Activated naive CD8-positive, alpha-beta T cell treated with anti-CD3 and anti-CD28 coated beads, Interleukin-2, amount 50 U/mL, for 24 hours (primary cell): ENCODE measurements at regions not wholly inside any gene's neighbourhood (a gene's known extent, or its start where the extent isn't known, plus 50 kb on each side); places are given as distances from the start of the nearest gene placed in this dataset.

Experiments used
- ATAC-seq: fragments of 150-1000 bp; cut with Tn5 transposase; one replicate; pipeline ENCODE4 v1.10.0; 2021
- DNase-seq: peaks from one replicate; pipeline ENCODE4 v3.0.0; 2021
- H3K27ac Mint-ChIP-seq: one replicate; pipeline ENCODE4 v1.8.0; 2021; ENCODE audit warnings: mild to moderate bottlenecking, mixed read lengths
- H3K27me3 Mint-ChIP-seq: one replicate; pipeline ENCODE4 v1.8.0; 2021; ENCODE audit warnings: mixed read lengths
- H3K36me3 Mint-ChIP-seq: one replicate; pipeline ENCODE4 v1.8.0; 2021; ENCODE audit warnings: low read depth, mixed read lengths
- H3K4me1 Mint-ChIP-seq: one replicate; pipeline ENCODE4 v1.8.0; 2021; ENCODE audit warnings: mixed read lengths
- H3K4me3 Mint-ChIP-seq: one replicate; pipeline ENCODE4 v1.8.0; 2021; ENCODE audit warnings: mild to moderate bottlenecking, moderate library complexity, mixed read lengths
- H3K9me3 Mint-ChIP-seq: one replicate; pipeline ENCODE4 v1.8.0; 2021; ENCODE audit warnings: mixed read lengths

DNA sequence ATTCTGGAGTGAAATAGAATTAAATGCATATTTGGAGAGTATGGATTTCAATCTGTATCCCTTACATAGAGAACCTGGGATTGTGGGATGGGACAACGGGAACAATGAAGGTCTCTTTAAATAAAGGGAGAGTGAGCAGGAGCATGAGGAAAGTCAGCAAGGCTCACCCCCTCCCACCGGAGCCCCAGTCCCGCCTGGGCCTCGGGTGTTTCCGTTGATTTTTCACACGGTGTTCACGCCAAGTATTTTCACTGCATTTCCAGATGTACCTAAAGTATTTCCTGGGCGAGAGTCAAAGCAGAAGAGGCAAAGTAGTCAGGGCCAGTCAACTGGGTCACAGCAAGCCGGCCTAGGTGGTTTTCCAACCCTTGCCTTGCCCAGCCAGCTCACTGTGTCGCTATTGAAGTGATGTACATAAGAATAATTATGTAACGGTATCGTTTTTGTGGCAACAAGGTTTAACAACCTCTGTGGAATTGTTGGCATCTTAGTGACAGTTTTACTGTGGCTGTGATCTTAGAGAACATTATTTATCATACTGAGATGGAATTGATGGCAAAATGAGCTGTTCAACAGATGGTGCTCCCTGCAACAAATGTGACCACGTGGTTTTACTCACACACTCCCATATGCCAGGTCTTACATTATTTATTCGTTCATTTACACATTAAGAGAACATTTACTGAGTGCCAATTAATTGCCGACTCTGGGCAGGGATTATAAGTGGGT is 177.3 kb downstream of the ADAMTS15 start:
- no peaks in the 10 kb centered on the region for H3K36me3 Mint-ChIP-seq

DNA sequence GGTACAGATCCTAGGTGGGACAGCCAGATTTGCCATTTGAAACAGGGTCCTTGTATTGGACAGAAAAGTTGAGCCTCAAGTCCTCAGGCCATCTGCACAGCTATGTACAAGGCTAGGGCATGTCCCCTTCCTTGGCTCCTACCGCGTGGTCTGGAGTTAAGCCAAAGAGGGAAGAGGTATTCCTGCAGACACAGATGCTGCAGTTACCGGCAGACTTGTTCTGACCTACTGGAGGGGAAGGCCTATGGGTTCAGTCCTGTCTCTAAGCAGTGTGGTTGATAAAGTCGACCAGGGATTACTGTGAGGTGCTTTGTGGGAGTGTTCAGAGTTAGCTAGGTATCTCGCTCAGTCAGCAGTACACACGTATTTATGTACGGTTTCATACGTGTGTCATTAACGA is 180.6 kb downstream of the ADAMTS15 start:
- H3K27me3 Mint-ChIP-seq = peaks cover 13% of the 10 kb centered on the region
- no peak for ATAC-seq
- no peaks in the 10 kb centered on the region for H3K9me3 Mint-ChIP-seq
- no peak overlapping the region for H3K27ac Mint-ChIP-seq
- peaks cover 2% of the 10 kb centered on the region for H3K4me1 Mint-ChIP-seq
- no peak overlapping the region for H3K4me3 Mint-ChIP-seq
- no peaks in the 10 kb centered on the region for H3K36me3 Mint-ChIP-seq
- no peak for DNase-seq

More for the DNA sequence above, 177.3 kb downstream of the ADAMTS15 start:
- ATAC-seq = no peak
- no peaks in the 10 kb centered on the region for H3K4me1 Mint-ChIP-seq
- no peaks in the 10 kb centered on the region for H3K9me3 Mint-ChIP-seq
- H3K4me3 Mint-ChIP-seq = no peak overlapping the region
- peaks cover 10% of the 10 kb centered on the region for H3K27me3 Mint-ChIP-seq
- H3K27ac Mint-ChIP-seq = no peak overlapping the region
- no peak for DNase-seq

DNA sequence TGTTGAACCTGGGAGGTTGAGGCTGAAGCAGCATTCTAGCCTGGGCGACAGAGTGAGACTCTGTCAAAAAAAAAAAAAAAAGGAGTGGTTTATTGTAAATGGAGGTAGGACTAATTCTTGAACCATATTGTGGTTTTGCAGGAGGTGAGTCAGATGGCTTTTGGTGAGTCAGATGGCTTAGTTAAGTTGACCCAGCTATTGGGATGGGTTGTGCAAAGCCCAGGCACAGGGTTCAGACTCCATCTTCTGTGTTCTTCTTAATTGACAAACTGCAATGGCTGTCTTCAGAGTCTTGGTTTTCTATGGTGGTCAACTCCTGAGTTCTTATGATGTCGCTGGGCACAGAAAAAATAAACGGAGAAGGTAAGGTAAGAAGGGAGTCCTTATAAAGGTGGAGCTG is 182.7 kb downstream of the ADAMTS15 start:
- H3K4me1 Mint-ChIP-seq = peaks cover 2% of the 10 kb centered on the region
- H3K9me3 Mint-ChIP-seq = no peaks in the 10 kb centered on the region
- H3K27me3 Mint-ChIP-seq = peaks cover 13% of the 10 kb centered on the region
- H3K27ac Mint-ChIP-seq = peak overlapping the region; percentile 23
- no peaks in the 10 kb centered on the region for H3K36me3 Mint-ChIP-seq
- DNase-seq = no peak
- no peak overlapping the region for H3K4me3 Mint-ChIP-seq
- ATAC-seq = peak; percentile 84

DNA sequence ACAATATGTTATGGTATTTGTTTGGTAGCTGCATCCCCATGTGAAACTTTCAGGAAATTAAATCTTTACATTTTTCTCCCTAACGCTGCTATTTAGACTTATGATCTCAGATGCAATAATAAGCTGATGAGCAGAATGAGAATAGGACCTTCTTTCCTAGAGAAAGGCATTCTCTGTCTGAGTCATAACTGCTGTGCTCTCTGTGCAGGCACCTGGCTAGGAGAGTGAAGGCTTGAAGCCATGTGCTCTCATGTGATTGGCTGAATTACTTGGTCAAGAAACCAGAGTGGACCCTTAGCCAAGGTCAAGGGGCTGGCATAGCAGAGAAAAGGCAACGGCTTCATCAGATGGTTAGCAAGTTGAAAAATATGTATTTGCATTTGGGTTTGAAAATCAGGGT is 185.0 kb downstream of the ADAMTS15 start:
- DNase-seq (no peak), ATAC-seq (no peak)
- peaks cover 2% of the 10 kb centered on the region for H3K4me1 Mint-ChIP-seq
- peaks cover 12% of the 10 kb centered on the region for H3K27me3 Mint-ChIP-seq
- no peak overlapping the region for H3K27ac Mint-ChIP-seq
- H3K4me3 Mint-ChIP-seq = no peak overlapping the region
- H3K36me3 Mint-ChIP-seq = no peaks in the 10 kb centered on the region
- no peaks in the 10 kb centered on the region for H3K9me3 Mint-ChIP-seq

DNA sequence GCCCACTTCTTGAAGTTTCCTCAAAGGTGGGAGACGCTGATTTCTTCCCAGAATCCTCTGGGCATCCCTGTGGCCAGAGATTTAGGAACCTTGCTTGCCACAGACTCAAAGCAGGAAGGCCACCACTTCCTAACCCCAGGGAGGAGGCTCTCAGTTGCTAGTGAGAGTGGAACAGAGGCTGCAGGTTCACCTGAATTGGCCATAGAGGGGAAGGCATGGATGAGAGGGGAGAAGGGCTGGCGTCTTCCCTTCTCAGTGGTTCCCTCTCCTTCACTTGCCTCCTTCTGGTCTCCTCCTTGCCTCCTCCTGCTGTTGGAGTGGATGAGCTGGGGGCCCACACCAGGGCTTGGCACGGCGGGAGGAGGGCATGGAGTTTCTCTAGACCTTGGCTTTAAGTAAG is 185.7 kb downstream of the ADAMTS15 start:
- peaks cover 12% of the 10 kb centered on the region for H3K27me3 Mint-ChIP-seq
- H3K27ac Mint-ChIP-seq = no peak overlapping the region
- no peak for DNase-seq
- H3K4me1 Mint-ChIP-seq = peaks cover 2% of the 10 kb centered on the region
- no peaks in the 10 kb centered on the region for H3K36me3 Mint-ChIP-seq
- H3K4me3 Mint-ChIP-seq = no peak overlapping the region
- no peak for ATAC-seq
- no peaks in the 10 kb centered on the region for H3K9me3 Mint-ChIP-seq

DNA sequence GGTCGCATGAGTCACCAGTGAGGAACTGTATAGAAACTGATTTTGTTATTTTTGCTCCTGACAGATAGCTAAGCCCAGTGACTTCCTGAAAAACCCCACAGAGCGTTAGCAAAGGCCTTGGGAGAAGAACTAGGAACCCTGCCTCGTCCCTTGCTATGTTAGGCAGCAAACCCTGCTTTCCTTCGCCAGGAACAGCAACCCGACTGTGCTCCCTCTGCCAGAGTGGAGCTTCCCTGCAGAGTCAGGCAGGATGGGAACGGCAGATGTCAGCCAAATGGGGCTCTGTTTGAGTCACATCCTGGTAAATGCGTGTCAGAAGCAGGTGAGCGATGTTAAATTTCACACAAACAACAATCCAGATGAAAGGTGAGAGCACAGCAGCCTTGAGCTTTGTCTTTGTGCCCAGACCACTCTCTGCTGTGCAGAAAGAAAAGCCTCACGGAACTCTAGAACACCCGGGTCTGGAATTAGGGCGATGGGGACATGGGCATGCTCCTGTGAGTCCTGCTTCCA is 186.6 kb downstream of the ADAMTS15 start:
- Mint-ChIP-seq H3K4me3 (no peak overlapping the region), H3K9me3 (no peaks in the 10 kb centered on the region), H3K4me1 (peaks cover 2% of the 10 kb centered on the region), H3K27me3 (peaks cover 15% of the 10 kb centered on the region), H3K36me3 (no peaks in the 10 kb centered on the region), H3K27ac (no peak overlapping the region)
- no peak for DNase-seq
- no peak for ATAC-seq

DNA sequence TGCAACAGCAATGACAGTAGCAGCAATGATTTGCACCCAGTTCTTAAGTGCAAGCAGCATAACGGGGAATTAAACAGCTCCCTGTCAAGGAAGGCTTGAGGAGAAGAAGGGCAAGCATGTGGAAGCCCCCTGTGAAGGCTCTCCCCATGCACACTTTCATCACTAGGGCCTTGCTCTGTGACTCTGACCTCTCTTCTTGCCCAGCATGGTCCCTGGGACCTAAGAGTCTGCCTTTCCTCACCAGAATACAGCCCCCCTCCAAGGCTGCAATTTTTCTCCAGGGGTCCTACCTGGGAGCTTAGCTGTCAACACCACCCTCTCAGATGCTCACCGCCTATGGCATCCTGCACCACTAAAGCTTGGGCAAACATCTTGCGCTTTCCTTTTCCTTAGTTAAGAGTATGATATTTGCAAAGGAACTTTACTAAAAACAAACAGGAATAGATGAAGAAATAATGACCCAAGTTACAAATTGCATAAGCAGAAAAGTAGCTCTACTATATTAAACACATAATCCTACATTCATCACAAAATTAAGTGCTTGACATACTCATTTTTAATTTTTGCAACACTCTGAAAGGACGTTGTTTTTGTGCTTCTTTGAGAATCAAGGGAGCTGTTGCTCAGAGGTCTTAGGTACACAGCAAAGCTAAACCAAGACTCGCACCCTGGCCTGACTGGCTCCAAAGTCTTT is 187.6 kb downstream of the ADAMTS15 start:
- Mint-ChIP-seq H3K36me3 (no peaks in the 10 kb centered on the region), H3K4me1 (peaks cover 2% of the 10 kb centered on the region), H3K4me3 (no peak overlapping the region), H3K9me3 (no peaks in the 10 kb centered on the region), H3K27ac (no peak overlapping the region), H3K27me3 (peaks cover 17% of the 10 kb centered on the region)
- ATAC-seq (no peak), DNase-seq (no peak)

DNA sequence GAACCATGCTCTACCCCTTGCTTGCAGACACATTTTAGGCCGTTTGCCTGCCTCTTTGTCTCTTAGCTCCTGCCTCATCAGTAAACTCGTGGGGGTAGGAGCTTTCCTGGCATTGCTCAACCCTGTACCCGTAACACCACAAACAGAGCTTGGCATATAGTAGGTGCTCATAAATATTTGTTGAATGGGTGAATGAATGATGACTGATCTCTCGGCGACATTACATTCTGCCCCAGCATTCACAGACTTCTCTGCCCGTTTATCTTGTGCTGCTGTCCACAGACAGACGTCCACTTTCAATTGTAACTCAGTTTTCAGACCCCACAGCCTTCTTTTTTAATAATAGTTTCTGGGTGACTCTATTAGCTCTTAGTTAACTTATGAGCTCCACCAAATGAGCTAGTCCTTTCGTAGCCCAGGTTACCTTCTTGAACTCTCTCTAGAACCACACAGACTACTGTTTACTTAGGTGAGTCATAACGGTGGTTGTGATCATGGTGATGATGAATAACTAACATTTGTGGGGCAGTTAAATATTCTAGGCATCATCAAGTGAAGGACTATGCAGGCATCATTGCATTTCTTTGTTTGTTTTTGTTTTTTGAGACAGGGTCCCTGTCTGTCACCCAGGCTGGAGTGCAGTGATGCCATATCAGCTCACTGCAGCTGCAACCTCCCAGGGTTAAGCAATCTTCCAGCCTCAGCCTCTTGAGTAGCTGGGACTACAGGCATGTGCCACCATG is 188.4 kb downstream of the ADAMTS15 start:
- no peaks in the 10 kb centered on the region for H3K4me1 Mint-ChIP-seq
- H3K36me3 Mint-ChIP-seq = no peaks in the 10 kb centered on the region
- no peak overlapping the region for H3K27ac Mint-ChIP-seq
- no peak for ATAC-seq
- H3K4me3 Mint-ChIP-seq = no peak overlapping the region
- peaks cover 15% of the 10 kb centered on the region for H3K27me3 Mint-ChIP-seq
- H3K9me3 Mint-ChIP-seq = no peaks in the 10 kb centered on the region
- DNase-seq = no peak

DNA sequence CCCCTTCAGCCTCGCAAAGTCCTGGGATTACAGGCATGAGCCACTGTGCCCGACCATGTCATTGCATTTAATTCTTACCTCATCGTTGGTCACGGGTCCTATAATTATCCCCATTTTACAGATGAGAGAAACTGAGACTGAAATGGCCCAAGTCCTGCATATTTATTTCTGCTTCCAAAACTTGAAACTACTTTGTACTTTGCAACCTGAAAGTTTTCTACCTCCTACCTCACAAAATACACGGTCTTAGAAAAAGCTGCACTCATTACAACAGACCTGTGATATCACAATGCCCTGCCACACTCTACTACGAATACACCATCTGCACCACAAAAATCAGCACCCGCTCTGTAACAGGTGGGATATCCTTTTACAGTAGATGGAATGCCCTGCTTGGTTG is 189.1 kb downstream of the ADAMTS15 start:
- ATAC-seq = no peak
- H3K9me3 Mint-ChIP-seq = no peaks in the 10 kb centered on the region

DNA sequence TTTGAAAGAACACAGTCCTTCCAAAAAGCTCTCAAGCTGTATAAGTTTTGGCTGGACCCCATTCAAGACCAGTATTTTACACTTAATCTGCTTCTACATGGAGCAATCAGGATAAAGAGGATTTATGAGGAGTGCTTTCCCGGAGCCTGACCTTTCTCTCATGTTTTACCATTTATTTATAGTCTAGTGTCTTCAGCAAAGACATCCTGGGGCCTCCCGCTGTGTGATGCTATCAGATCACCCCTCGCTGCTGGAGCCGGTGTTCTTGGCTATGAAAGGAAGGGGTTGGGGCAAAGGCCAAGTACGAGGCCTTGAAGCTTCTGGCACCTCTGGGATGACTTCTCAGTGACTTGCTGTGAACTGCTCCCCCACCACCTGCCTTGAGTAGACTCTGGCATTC is 189.6 kb downstream of the ADAMTS15 start:
- no peaks in the 10 kb centered on the region for H3K36me3 Mint-ChIP-seq
- no peak for DNase-seq
- no peak overlapping the region for H3K27ac Mint-ChIP-seq
- H3K4me3 Mint-ChIP-seq = no peak overlapping the region
- peaks cover 8% of the 10 kb centered on the region for H3K27me3 Mint-ChIP-seq
- no peak for ATAC-seq
- no peaks in the 10 kb centered on the region for H3K4me1 Mint-ChIP-seq
- no peaks in the 10 kb centered on the region for H3K9me3 Mint-ChIP-seq

More for the DNA sequence above, 189.1 kb downstream of the ADAMTS15 start:
- Mint-ChIP-seq H3K4me1 (no peaks in the 10 kb centered on the region), H3K27me3 (peaks cover 8% of the 10 kb centered on the region), H3K27ac (no peak overlapping the region), H3K4me3 (no peak overlapping the region), H3K36me3 (no peaks in the 10 kb centered on the region)
- no peak for DNase-seq

DNA sequence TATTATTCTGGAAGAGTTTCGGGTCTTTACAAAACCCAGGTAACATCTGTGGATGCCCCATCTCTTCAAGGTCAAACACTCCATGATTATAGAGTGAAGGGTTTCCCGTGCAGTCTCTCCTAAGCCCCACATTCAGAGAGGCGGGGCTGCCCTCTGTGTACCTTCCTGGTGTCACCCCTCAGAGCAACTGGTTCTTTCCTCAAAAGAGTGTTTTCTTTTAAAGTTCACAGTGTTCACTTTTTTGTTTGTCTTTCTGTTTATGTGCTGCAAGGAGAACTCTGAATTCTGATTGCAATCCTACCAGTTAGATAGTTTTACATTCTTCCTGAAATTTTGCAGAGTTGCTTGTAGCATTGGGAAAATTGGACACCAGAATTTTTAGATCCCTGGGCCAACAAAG is 190.2 kb downstream of the ADAMTS15 start:
- Mint-ChIP-seq H3K27ac (no peak overlapping the region), H3K9me3 (no peaks in the 10 kb centered on the region), H3K4me3 (no peak overlapping the region), H3K36me3 (no peaks in the 10 kb centered on the region), H3K4me1 (no peaks in the 10 kb centered on the region), H3K27me3 (peaks cover 6% of the 10 kb centered on the region)
- no peak for DNase-seq
- no peak for ATAC-seq

DNA sequence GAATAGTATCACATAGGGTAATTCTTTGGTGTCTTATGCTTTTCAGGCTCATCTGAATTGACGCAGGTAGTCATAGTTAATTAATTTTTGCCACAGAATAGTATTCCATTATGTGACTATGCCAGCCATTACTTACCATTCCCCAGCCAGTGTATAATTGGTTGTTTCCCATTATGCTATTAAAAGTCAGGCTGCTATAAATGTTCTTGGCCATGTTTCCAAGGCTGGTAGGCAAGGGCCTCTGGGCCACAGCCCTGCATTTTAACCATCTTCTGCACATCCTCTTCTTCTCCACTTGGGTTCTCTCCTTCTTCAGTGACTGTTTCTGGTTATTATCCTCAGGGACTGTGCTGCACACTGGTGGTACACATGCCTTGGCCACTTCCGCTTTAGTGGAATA is 190.9 kb downstream of the ADAMTS15 start:
- H3K27ac Mint-ChIP-seq = no peak overlapping the region
- no peaks in the 10 kb centered on the region for H3K36me3 Mint-ChIP-seq
- H3K4me3 Mint-ChIP-seq = no peak overlapping the region
- no peak for DNase-seq
- no peak for ATAC-seq
- H3K9me3 Mint-ChIP-seq = no peaks in the 10 kb centered on the region
- H3K27me3 Mint-ChIP-seq = peaks cover 6% of the 10 kb centered on the region
- H3K4me1 Mint-ChIP-seq = no peaks in the 10 kb centered on the region

DNA sequence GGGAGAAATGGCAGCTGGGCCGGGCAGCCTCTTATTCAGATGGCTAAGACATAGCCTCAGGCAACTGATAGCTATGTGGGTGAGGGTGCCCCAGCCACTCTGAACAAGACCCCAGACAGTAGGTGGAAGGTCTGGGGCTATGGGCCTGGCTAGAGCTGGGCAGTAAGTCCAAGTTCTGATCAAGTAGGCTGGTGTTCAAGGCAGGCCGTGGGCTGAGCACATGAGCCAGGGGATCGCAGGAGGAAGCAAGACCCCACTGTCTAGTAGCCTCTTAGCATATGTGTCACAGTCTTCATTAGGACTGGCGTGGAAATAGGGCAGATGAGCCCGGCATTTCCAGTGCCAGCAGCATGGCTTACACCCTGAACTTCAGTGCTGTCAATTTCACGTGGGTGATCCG is 192.1 kb downstream of the ADAMTS15 start:
- Mint-ChIP-seq H3K4me3 (no peak overlapping the region), H3K27me3 (peaks cover 6% of the 10 kb centered on the region), H3K36me3 (no peaks in the 10 kb centered on the region), H3K4me1 (no peaks in the 10 kb centered on the region), H3K9me3 (no peaks in the 10 kb centered on the region), H3K27ac (no peak overlapping the region)
- DNase-seq (no peak), ATAC-seq (no peak)

DNA sequence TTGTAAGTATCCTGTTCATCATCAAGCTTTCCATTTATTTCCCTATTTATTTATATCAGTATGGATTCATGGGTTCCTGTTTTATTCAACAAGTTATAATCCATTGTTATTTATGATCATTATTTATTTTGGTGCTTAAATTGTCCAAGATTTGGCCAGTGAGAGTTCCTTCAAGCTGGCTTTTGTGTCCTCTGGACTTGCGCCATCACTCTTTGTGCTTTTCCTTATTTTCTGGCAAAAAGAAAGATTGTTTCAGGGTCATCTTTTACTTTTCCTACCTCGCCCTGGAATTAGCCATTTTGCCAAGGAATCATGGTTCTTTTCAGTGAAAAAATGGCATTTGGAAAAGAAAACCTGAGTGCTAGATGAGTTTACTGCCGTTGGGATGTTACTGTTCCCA is 193.4 kb downstream of the ADAMTS15 start:
- no peak overlapping the region for H3K27ac Mint-ChIP-seq
- peaks cover 6% of the 10 kb centered on the region for H3K27me3 Mint-ChIP-seq
- DNase-seq (no peak), ATAC-seq (no peak)
- H3K4me1 Mint-ChIP-seq = no peaks in the 10 kb centered on the region
- H3K36me3 Mint-ChIP-seq = no peaks in the 10 kb centered on the region
- no peaks in the 10 kb centered on the region for H3K9me3 Mint-ChIP-seq
- no peak overlapping the region for H3K4me3 Mint-ChIP-seq

DNA sequence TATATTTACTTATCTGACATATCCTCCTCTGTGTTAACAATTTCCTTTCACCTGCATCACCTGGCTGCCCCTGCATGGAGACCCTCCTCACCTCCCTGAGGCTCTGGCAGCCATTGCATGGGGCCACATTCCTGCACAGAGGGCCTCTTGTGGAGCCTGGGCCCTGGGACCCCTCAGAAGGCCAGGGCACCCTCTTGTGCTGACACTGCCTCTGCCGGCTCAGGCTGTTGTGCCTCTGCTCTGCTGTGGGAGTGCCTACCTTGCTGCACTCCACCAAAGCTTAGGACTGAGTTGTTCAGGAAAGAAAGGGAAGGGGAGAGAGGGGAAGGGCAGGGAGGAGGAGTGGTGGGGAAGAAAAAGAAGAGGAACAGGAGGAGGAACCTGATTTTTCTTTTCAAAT is 194.5 kb downstream of the ADAMTS15 start:
- DNase-seq (no peak), ATAC-seq (no peak)
- Mint-ChIP-seq H3K4me3 (no peak overlapping the region), H3K36me3 (no peaks in the 10 kb centered on the region), H3K27ac (no peak overlapping the region), H3K9me3 (no peaks in the 10 kb centered on the region), H3K27me3 (peaks cover 11% of the 10 kb centered on the region), H3K4me1 (no peaks in the 10 kb centered on the region)
